ENCODE measurements at regions not wholly inside any gene's neighbourhood (a gene's known extent, or its start where the extent isn't known, plus 50 kb on each side); places are given as distances from the start of the nearest gene placed in this dataset.

DNA sequence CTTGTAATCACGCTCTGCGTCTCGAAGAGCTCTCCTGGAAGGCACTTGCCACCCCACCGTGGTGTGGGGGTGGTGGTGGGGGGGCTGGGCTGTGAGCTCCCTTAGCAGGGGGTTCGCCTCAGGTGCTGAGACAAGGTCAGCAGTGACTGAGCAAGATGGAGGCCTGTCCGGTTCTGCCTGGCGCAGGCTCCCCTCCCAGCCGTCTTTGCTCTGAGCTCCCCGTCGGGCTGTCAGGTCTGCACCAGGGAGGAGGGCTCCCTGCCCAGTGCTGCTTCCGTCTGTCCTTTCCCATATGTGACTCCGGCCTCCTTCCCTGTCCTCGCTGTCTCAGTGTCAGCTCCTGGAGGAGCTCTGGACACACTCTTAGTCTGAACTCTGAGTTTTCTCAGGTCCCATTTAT, 80.0 kb downstream of the PLXNA1 start:
- no peak for DNase-seq (ENCODE audit: low spot score)
- in situ Hi-C loops (cut with HindIII; ENCODE audit: extremely low pct_ligation_motif_present, low pct_unique_long_range_greater_than_20kb) (no loop called here), intact Hi-C loops (cut with micrococcal nuclease; ENCODE audit: unreplicated experiment) (no loop called here)
- Histone ChIP-seq H3K4me2 (ENCODE audit: low read depth, low read length) (no peak overlapping the region), H3K36me3 (replicated peaks in 1 of 2; ENCODE audit: control insufficient read depth in 1 of 2, insufficient read depth in 2 of 2, low read length in 2 of 2) (no peaks in the 10 kb centered on the region), H3K9ac (ENCODE audit: insufficient read depth, low read depth, low read length) (no peak overlapping the region), H3K27me3 (ENCODE audit: control insufficient read depth in 1 of 2, insufficient read depth in 2 of 2, low read length in 2 of 2) (peaks cover 4 to 21% of the 10 kb centered on the region in 2 experiments; a peak in 4 of 5 replicates), H4K20me1 (ENCODE audit: insufficient read depth, low read length) (no peaks in the 10 kb centered on the region), H3K79me2 (ENCODE audit: insufficient read depth, low read length) (no peaks in the 10 kb centered on the region), H3K9me3 (ENCODE audit: low read length) (no peaks in the 10 kb centered on the region), H3K4me3 (replicated peaks in 1 of 3; ENCODE audit: insufficient read depth in 1 of 3, low read depth in 2 of 3, low read length in 3 of 3) (no peak overlapping the region), H3K27ac (ENCODE audit: extremely low read length, insufficient read depth, low read length) (no peak overlapping the region), H3K4me1 (ENCODE audit: insufficient read depth, low read length) (no peaks in the 10 kb centered on the region), H2AFZ (ENCODE audit: low read length) (no peak overlapping the region)
- POLR2A ChIA-PET, result no interaction called here
- WGBS (ENCODE audit: low lambda C conversion rate), result 45% methylated on average over 7 of the region's 13 CpGs
- BruUV-seq (replicated peaks), result no TSS peak
- CTCF ChIA-PET (ENCODE audit: low intra/inter-chr PET ratio, low total read pairs), result no interaction called here
- no peak for ATAC-seq
- no peak for FAIRE-seq
- TF ChIP-seq ZIK1 (CRISPR knock-in tag; IDR thresholded peaks at IDR 0.05; ENCODE audit: borderline replicate concordance, low read depth) (no peak), TBX2 (CRISPR knock-in tag; IDR thresholded peaks at IDR 0.05; ENCODE audit: borderline replicate concordance) (no peak), FOXK2 (IDR thresholded peaks at IDR 0.05) (no peak), ISL2 (CRISPR knock-in tag; IDR thresholded peaks at IDR 0.05) (no peak), POLR2G (IDR thresholded peaks at IDR 0.05; ENCODE audit: low read depth, low read length) (no peak), ZNF775 (CRISPR knock-in tag; IDR thresholded peaks at IDR 0.05; ENCODE audit: borderline replicate concordance) (no peak), REL (CRISPR knock-in tag; conservative IDR thresholded peaks at IDR 0.05) (no peak)
- TF ChIP-seq, protein P1, sequence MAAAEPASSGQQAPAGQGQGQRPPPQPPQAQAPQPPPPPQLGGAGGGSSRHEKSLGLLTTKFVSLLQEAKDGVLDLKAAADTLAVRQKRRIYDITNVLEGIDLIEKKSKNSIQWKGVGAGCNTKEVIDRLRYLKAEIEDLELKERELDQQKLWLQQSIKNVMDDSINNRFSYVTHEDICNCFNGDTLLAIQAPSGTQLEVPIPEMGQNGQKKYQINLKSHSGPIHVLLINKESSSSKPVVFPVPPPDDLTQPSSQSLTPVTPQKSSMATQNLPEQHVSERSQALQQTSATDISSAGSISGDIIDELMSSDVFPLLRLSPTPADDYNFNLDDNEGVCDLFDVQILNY (CRISPR knock-in tag; conservative IDR thresholded peaks at IDR 0.05), result no peak

DNA sequence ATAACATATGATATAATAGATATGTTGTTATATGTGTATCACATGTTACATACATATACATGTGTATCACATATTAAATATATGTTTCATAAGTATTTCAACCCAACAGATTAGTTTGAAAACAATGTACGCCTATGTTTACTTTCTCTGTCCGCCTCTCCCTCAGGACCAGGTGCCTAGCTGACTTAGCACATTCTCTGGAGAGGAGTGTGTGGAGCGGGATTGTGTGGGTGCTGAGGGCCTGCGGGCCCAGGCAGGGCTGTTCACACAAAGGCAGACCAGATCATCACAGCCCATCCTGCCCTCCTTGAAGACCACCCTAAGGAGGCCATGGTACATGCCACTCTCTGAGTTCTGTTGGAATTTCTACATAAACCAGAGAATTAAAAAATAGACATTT, 81.0 kb downstream of the PLXNA1 start:
- Histone ChIP-seq H3K9ac (ENCODE audit: insufficient read depth, low read depth, low read length) (no peak overlapping the region), H3K79me2 (ENCODE audit: insufficient read depth, low read length) (no peaks in the 10 kb centered on the region), H4K20me1 (ENCODE audit: insufficient read depth, low read length) (no peaks in the 10 kb centered on the region), H3K4me1 (ENCODE audit: insufficient read depth, low read length) (no peaks in the 10 kb centered on the region), H2AFZ (ENCODE audit: low read length) (no peak overlapping the region), H3K27ac (ENCODE audit: extremely low read length, insufficient read depth, low read length) (no peak overlapping the region), H3K36me3 (replicated peaks in 1 of 2; ENCODE audit: control insufficient read depth in 1 of 2, insufficient read depth in 2 of 2, low read length in 2 of 2) (no peaks in the 10 kb centered on the region), H3K4me2 (ENCODE audit: low read depth, low read length) (no peak overlapping the region), H3K9me3 (ENCODE audit: low read length) (no peaks in the 10 kb centered on the region), H3K27me3 (ENCODE audit: control insufficient read depth in 1 of 2, insufficient read depth in 2 of 2, low read length in 2 of 2) (peaks cover 6 to 31% of the 10 kb centered on the region in 2 experiments; a peak in 3 of 5 replicates), H3K4me3 (replicated peaks in 1 of 3; ENCODE audit: insufficient read depth in 1 of 3, low read depth in 2 of 3, low read length in 3 of 3) (no peak overlapping the region)
- intact Hi-C loops (cut with micrococcal nuclease; ENCODE audit: unreplicated experiment) (no loop called here), in situ Hi-C loops (cut with HindIII; ENCODE audit: extremely low pct_ligation_motif_present, low pct_unique_long_range_greater_than_20kb) (no loop called here)
- ChIA-PET POLR2A (no interaction called here), CTCF (ENCODE audit: low intra/inter-chr PET ratio, low total read pairs) (no interaction called here)
- FAIRE-seq (no peak), DNase-seq (ENCODE audit: low spot score) (no peak), ATAC-seq (no peak)
- WGBS (ENCODE audit: low lambda C conversion rate), result 12% methylated on average over 4 of the region's 4 CpGs
- BruUV-seq (replicated peaks), result no TSS peak
- TF ChIP-seq DMAP1 (CRISPR knock-in tag; IDR thresholded peaks at IDR 0.05) (no peak), ZNF709 (CRISPR knock-in tag; IDR thresholded peaks at IDR 0.05) (no peak), ZNF766 (CRISPR knock-in tag; IDR thresholded peaks at IDR 0.05; ENCODE audit: borderline replicate concordance) (no peak), MBNL3 (CRISPR knock-in tag; conservative IDR thresholded peaks at IDR 0.05) (no peak)
- TF ChIP-seq, protein P2, sequence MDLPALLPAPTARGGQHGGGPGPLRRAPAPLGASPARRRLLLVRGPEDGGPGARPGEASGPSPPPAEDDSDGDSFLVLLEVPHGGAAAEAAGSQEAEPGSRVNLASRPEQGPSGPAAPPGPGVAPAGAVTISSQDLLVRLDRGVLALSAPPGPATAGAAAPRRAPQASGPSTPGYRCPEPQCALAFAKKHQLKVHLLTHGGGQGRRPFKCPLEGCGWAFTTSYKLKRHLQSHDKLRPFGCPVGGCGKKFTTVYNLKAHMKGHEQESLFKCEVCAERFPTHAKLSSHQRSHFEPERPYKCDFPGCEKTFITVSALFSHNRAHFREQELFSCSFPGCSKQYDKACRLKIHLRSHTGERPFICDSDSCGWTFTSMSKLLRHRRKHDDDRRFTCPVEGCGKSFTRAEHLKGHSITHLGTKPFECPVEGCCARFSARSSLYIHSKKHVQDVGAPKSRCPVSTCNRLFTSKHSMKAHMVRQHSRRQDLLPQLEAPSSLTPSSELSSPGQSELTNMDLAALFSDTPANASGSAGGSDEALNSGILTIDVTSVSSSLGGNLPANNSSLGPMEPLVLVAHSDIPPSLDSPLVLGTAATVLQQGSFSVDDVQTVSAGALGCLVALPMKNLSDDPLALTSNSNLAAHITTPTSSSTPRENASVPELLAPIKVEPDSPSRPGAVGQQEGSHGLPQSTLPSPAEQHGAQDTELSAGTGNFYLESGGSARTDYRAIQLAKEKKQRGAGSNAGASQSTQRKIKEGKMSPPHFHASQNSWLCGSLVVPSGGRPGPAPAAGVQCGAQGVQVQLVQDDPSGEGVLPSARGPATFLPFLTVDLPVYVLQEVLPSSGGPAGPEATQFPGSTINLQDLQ (CRISPR knock-in tag; IDR thresholded peaks at IDR 0.05), result no peak
